ENCODE measurements at regions not wholly inside any gene's neighbourhood (a gene's known extent, or its start where the extent isn't known, plus 50 kb on each side); places are given as distances from the start of the nearest gene placed in this dataset.
"Not testable (repeated sequence)": the region's sequence is repeated elsewhere in the genome, so short reads cannot be mapped to it uniquely, and the experiment has no call there.

DNA sequence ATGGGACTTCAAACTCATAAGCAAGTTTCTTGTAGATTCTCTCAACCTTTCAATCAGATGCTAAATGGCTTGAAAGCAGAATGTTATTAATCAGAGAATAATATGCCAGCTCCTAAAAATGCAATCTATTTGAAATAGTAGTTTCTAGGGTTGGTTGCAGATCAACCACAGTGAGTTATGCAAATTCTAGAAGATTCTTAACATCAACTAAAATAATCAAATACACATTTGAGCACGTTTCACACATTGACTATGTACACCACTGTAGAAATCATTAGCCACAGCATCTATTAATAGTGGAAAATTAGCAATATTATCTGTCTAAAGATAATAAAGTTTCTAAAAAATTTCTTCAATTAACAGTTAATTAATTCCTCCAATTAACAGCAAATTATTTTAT lies 141.9 kb upstream of the GJE1 start:
- H3K36me3 Mint-ChIP-seq: no peaks in the 10 kb centered on the region
- no peaks in the 10 kb centered on the region for H3K4me1 Mint-ChIP-seq
- CTCF ChIA-PET: interaction anchor here (1.9 to 2.0 kb wide), 2 partner anchors 10 to 121 kb away, joined by 5 to 10 read pairs; no protein-coding TSS in a partner anchor
- no peak for DNase-seq
- H3K27ac Mint-ChIP-seq: no peak overlapping the region
- H3K9me3 Mint-ChIP-seq: no peaks in the 10 kb centered on the region
- no peaks in the 10 kb centered on the region for H3K27me3 Mint-ChIP-seq
- no peak overlapping the region for H3K4me3 Mint-ChIP-seq

DNA sequence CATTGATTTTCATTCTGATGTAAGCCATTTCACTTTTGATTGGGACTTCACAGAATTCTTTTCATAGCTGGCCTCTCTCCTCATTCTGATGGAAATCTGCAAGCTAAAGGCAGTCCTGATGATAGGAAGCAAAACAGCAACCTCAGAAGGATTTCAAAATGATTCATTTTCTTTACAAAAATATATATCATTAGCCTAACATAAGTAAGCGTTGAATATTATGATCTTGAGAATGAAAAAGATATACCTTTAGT lies 143.1 kb upstream of the GJE1 start:
- no peaks in the 10 kb centered on the region for H3K4me1 Mint-ChIP-seq
- H3K27me3 Mint-ChIP-seq: no peaks in the 10 kb centered on the region
- H3K9me3 Mint-ChIP-seq: no peaks in the 10 kb centered on the region
- DNase-seq: no peak
- no peaks in the 10 kb centered on the region for H3K36me3 Mint-ChIP-seq
- CTCF ChIA-PET: interaction anchor here (0.6 to 2.0 kb wide), 9 partner anchors 8 to 218 kb away, joined by 3 to 10 read pairs (median 3); no protein-coding TSS in a partner anchor
- H3K27ac Mint-ChIP-seq: no peak overlapping the region
- H3K4me3 Mint-ChIP-seq: no peak overlapping the region

DNA sequence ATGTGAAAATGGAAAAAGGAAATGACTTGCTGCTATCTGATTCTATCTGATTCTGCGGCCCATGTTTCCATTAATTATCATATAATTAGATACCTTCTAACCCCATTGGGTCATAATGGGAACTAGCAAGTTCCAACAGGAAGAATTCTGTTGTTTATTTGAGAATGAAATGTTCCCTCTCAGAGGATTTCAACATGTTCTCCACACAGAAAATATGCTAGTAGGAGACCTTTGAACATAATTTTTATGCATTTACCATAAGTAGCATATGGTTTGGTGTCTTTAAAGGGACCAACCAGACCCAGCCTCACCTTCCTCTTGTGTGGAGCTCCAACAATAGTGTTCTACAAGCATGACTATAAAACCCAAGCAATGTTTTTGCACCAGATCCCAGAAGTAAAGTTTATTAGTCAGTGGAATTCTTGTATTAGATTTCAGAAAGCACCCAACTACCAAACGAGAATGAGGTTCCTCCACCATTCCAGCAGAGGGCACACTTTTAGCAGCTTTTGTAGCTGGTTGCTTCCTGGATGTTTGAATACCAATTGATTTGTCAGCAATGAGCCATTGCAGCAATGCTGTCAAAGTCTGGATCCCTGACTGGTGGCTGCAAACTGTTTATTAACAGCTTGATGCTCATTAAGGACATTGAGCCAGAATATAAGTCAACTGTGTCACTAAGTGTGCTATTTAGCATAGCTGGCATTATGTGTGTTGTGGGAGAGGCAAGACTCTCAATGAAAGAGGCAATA lies 143.6 kb upstream of the GJE1 start:
- Mint-ChIP-seq H3K4me1 (no peaks in the 10 kb centered on the region), H3K27me3 (no peaks in the 10 kb centered on the region), H3K4me3 (no peak overlapping the region), H3K27ac (no peak overlapping the region), H3K36me3 (no peaks in the 10 kb centered on the region), H3K9me3 (no peaks in the 10 kb centered on the region)
- CTCF ChIA-PET: interaction anchor here (0.6 to 2.0 kb wide), 9 partner anchors 8 to 218 kb away, joined by 3 to 10 read pairs (median 3); no protein-coding TSS in a partner anchor
- DNase-seq: peak; percentile 40

DNA sequence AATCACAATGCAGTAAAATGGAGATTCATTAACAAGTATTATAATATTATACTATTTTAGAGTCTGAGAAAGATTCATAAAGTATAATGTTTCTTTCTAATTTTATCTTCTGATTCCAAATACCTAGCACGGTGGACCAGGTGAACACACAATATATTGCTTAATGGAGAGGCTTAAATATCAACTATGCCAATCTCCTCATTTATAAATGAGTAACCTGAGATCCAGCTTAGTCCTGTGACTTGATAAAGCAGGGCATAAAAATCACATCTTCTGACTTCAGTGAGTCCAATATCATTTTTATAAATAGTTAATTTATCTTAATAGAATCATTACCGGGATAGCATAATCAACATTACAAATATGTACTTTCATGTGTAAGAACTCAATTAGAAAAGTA lies 144.4 kb upstream of the GJE1 start:
- no peak overlapping the region for H3K4me3 Mint-ChIP-seq

DNA sequence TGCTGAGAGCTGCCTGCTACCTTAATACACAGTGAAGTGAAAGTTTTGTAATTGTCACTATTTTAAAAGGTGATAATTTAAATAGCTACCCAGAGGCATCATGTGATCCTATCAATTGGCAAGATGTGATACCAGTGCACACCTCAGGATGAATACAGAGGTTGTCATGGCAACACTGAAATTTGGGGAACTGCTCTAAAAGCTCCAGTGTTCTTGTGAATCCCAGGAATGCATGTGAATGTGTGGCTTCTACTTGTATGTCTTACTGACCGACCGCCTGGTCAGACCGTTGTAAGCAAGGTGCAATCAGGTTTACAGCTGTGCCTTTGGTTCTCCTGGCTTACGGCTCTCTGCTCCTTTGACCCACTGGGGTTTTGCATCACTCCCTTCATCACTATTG lies 146.3 kb upstream of the GJE1 start:
- no peak overlapping the region for H3K27ac Mint-ChIP-seq
- no peaks in the 10 kb centered on the region for H3K4me1 Mint-ChIP-seq
- no peaks in the 10 kb centered on the region for H3K36me3 Mint-ChIP-seq
- H3K9me3 Mint-ChIP-seq: no peaks in the 10 kb centered on the region
- H3K4me3 Mint-ChIP-seq: no peak overlapping the region
- no peak for DNase-seq
- H3K27me3 Mint-ChIP-seq: no peaks in the 10 kb centered on the region
- CTCF ChIA-PET: no interaction called here

More for the DNA sequence above, 144.4 kb upstream of the GJE1 start:
- Mint-ChIP-seq H3K27ac (no peak overlapping the region), H3K36me3 (no peaks in the 10 kb centered on the region), H3K27me3 (no peaks in the 10 kb centered on the region), H3K9me3 (no peaks in the 10 kb centered on the region), H3K4me1 (no peaks in the 10 kb centered on the region)
- CTCF ChIA-PET: no interaction called here
- DNase-seq: no peak

DNA sequence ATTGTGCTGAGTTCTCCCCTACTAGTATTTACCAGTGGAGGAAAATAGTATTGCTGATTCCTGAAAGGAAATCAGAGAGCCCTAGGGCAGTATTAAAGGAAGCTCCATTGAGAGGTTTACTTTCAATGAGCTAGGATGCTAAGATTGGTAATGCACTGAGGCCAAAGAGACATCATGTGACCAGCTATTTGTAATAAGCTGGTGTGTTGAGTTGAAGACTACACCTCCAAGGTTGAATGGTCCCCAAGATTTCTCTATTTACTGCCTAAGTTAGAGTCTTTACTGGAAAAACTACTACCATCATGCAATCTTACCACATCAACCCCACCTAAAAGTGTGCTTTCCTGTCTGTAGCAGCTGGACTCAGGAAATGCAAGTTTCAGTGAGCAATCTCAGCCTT lies 151.5 kb upstream of the GJE1 start:
- Mint-ChIP-seq H3K36me3 (no peaks in the 10 kb centered on the region), H3K27me3 (no peaks in the 10 kb centered on the region), H3K9me3 (no peaks in the 10 kb centered on the region), H3K27ac (no peak overlapping the region), H3K4me1 (no peaks in the 10 kb centered on the region), H3K4me3 (no peak overlapping the region)
- CTCF ChIA-PET: interaction anchor here (1.2 kb wide), 1 partner anchor 9 kb away, joined by 5 read pairs; no protein-coding TSS in a partner anchor
- no peak for DNase-seq

DNA sequence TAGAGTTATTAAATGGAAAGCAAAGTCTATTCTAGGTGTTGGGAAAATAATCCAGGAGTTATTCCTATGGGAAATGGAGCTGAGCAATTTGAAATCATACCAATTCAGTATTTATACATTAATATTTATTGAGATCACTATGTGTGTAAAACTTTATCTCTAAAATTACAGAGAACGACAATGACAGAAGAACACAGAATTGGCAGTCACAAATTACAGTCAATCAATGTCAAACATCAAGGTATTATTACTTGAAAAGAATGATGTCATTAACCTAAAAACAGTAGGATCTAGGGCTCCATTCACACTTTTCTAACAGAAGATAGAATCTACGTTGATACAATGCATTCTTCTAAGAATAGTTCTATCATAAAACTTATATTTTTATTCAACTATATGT lies 154.9 kb upstream of the GJE1 start:
- Mint-ChIP-seq H3K27ac (no peak overlapping the region), H3K36me3 (no peaks in the 10 kb centered on the region), H3K4me3 (no peak overlapping the region), H3K27me3 (no peaks in the 10 kb centered on the region), H3K4me1 (no peaks in the 10 kb centered on the region), H3K9me3 (no peaks in the 10 kb centered on the region)
- no peak for DNase-seq
- CTCF ChIA-PET: no interaction called here

DNA sequence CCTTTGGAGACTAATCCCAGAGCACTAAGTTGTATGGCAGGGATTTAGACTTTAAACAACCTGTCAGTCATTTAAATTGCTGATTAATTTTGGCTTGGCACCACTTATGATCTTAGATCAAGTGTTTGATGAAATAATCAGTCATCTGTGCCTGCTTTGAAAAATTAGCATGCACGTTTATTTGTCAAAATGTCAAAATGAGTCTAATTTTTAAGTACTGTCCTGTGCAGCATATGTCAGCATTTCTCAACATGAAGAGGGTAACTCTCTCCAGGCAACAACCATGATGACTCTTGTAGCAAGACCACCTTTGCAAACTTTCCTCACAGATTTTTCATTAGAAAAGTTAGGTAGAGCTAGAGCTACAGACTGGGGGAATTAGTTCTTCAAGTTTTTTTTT lies 155.7 kb upstream of the GJE1 start:
- no peaks in the 10 kb centered on the region for H3K9me3 Mint-ChIP-seq
- DNase-seq: no peak
- CTCF ChIA-PET: no interaction called here
- H3K36me3 Mint-ChIP-seq: no peaks in the 10 kb centered on the region
- H3K4me3 Mint-ChIP-seq: no peak overlapping the region
- H3K27ac Mint-ChIP-seq: no peak overlapping the region
- H3K27me3 Mint-ChIP-seq: no peaks in the 10 kb centered on the region
- H3K4me1 Mint-ChIP-seq: no peaks in the 10 kb centered on the region

DNA sequence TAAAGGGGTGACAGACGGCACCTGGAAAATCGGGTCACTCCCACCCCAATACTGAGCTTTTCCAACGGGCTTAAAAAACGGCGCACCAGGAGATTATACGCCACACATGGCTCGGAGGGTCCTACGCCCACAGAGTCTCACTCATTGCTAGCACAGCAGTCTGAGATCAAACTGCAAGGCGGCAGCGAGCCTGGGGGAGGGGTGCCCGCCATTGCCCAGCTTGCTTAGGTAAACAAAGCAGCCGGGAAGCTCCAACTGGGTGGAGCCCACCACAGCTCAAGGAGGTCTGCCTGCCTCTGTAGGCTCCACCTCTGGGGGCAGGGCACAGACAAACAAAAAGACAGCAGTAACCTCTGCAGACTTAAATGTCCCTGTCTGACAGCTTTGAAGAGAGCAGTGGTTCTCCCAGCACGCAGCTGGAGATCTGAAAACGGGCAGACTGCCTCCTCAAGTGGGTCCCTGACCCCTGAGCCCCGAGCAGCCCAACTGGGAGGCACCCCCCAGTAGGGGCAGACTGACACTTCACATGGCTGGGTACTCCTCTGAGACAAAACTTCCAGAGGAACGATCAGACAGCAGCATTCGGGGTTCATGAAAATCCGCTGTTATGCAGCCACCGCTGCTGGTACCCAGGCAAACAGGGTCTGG lies 162.8 kb upstream of the GJE1 start:
- H3K27me3 Mint-ChIP-seq, DNase-seq, CTCF ChIA-PET, H3K4me3 Mint-ChIP-seq, H3K4me1 Mint-ChIP-seq, H3K27ac Mint-ChIP-seq, H3K9me3 Mint-ChIP-seq, H3K36me3 Mint-ChIP-seq: not testable (repeated sequence)

DNA sequence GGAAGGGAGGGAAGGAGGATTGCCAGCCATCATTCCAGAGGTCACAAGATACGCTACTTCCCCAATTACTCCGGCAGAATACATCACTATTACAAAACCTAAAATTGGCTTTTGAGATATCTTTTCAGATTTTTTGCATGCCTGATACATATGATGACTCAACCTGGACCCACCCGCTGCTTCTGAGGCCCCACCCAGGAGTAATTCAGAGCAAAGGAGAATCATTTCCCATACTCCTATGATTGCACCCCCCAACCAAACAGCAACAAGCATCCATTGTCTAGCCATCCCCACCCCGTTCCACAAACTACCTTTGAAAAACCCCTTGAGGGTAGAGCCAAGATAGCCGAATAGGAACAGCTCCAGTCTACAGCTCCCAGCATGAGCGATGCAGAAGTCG lies 163.5 kb upstream of the GJE1 start:
- no peak overlapping the region for H3K27ac Mint-ChIP-seq
- CTCF ChIA-PET: no interaction called here
- no peaks in the 10 kb centered on the region for H3K4me1 Mint-ChIP-seq
- DNase-seq: no peak
- no peak overlapping the region for H3K4me3 Mint-ChIP-seq
- no peaks in the 10 kb centered on the region for H3K36me3 Mint-ChIP-seq
- peaks cover 1% of the 10 kb centered on the region for H3K9me3 Mint-ChIP-seq
- no peaks in the 10 kb centered on the region for H3K27me3 Mint-ChIP-seq

DNA sequence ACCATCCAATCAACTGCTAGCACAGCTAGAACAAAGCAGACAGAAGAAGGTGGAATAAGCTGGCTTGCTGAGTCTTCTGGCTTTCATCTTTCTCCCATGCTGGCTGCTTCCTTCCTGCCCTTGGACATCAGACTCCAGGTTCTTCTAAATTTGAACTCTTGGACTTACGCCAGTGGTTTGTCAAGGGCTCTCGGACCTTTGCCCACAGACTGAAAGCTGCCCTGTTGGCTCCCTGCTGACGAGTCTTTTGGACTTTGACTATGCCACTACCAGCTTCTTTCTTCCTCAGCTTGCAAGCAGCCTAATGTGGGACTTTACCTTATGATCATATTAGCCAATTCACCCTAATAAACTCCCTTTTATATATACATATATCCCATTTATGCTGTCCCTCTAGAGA lies 164.1 kb upstream of the GJE1 start:
- H3K9me3 Mint-ChIP-seq: peaks cover 1% of the 10 kb centered on the region
- no peaks in the 10 kb centered on the region for H3K27me3 Mint-ChIP-seq
- no peaks in the 10 kb centered on the region for H3K36me3 Mint-ChIP-seq
- H3K27ac Mint-ChIP-seq: no peak overlapping the region
- DNase-seq: no peak
- no peaks in the 10 kb centered on the region for H3K4me1 Mint-ChIP-seq
- CTCF ChIA-PET: no interaction called here
- H3K4me3 Mint-ChIP-seq: no peak overlapping the region

DNA sequence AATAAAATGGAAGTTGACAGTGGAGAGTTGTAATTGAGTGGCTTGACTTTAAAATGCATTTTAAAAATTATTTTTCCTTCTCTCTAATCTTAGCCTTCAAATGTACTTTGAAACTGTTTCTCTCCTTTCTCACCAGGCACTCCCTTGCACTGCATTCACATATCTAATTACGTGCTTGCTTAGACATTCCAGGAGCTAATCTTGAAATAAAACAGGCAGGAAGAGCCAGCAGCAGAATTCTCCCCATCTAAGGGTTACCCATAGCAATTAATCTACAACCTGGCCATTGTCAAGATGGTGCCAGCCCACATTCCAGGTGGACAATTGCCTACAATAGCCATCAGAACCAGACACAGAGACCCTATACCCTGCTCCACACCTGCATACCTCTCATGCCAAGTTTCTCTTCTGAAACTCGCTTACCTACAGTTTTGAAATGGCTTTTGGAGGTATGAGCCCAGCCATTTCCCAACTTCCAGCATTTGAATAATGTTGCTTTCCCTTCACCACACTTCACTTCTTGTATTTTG lies 167.6 kb upstream of the GJE1 start:
- DNase-seq: no peak
- Mint-ChIP-seq H3K4me1 (no peaks in the 10 kb centered on the region), H3K36me3 (no peaks in the 10 kb centered on the region), H3K27me3 (no peaks in the 10 kb centered on the region), H3K27ac (no peak overlapping the region), H3K4me3 (no peak overlapping the region), H3K9me3 (peaks cover 1% of the 10 kb centered on the region)
- CTCF ChIA-PET: no interaction called here

DNA sequence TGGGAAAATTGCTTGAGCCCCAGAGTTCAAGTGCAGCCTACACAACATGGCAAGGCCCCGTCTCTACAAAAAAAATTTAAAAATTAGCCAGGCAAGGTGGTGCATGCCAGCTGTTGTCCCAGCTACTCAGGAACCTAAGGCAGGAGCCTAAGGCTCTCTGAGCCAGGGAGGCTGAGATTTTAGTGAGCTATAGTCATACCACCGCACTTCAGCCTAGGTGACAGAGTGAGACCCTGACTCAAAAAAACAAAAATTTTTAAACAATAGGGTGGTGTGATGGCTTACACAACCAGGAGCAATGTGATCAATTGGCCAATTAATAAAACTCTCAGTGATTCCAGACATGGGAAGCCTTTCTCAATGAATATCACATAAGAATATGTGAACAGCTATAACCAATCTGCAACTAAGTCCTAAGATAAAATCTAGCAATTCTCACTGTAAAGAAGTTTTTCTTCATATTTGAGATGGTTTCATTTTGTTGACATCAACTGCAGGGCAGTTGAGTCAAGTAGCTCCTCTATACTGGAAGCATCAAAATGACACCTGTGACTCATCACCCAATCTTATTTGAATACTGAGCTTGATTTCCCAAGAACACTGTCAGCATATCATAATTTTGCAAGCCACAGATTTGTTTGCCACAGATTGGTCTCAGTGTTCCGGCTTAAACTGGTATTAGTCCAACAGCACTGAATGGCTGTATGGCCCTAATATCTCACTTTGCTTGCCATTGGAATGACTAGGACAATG lies 169.0 kb upstream of the GJE1 start:
- H3K4me3 Mint-ChIP-seq: no peak overlapping the region
- H3K27me3 Mint-ChIP-seq: no peaks in the 10 kb centered on the region
- DNase-seq: no peak
- H3K36me3 Mint-ChIP-seq: no peaks in the 10 kb centered on the region
- CTCF ChIA-PET: no interaction called here
- H3K27ac Mint-ChIP-seq: no peak overlapping the region
- H3K9me3 Mint-ChIP-seq: no peaks in the 10 kb centered on the region
- no peaks in the 10 kb centered on the region for H3K4me1 Mint-ChIP-seq

DNA sequence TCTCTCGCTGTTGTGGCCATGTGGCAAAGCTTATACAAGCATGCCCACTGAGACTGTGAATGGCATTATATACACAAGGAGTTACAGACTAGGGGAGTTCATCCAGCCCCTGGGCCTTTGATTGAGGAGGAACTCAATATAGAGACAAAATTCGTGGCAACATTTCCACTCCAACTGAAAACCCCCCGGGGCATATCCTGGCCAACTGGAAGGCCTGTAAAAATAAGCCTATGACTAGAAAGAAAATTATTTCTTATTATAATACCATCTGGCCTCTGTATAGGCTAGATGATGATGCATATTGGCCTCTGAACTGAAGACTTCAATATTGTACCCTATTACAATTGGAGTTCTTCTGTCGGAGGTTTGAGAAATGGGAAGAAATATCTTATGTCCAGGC lies 175.5 kb upstream of the GJE1 start:
- Mint-ChIP-seq H3K27ac (no peak overlapping the region), H3K27me3 (no peaks in the 10 kb centered on the region), H3K4me1 (no peaks in the 10 kb centered on the region), H3K9me3 (peaks cover 14% of the 10 kb centered on the region), H3K4me3 (no peak overlapping the region), H3K36me3 (no peaks in the 10 kb centered on the region)
- CTCF ChIA-PET: no interaction called here
- no peak for DNase-seq

DNA sequence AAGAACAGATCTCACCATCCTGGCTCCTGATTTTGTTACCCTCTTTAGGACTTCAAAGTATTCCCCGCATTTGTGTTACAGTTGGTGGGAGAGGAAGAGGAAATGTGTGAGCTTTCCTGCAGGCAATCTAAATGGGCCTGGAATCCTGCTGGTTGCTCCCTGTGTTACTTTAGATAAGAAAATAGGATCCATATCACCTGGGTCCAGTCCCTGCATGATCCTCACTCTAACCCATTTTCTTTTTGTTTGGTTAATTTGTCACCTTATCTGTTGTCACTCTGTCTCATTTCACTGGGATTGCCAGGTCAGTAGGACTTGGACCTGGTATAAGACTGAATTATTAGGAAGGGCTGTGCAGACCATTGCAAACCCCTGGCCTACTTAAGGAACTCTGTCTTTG lies 175.9 kb upstream of the GJE1 start:
- H3K4me3 Mint-ChIP-seq: no peak overlapping the region
- DNase-seq: no peak
- no peaks in the 10 kb centered on the region for H3K27me3 Mint-ChIP-seq
- H3K9me3 Mint-ChIP-seq: peaks cover 18% of the 10 kb centered on the region
- CTCF ChIA-PET: no interaction called here
- H3K27ac Mint-ChIP-seq: no peak overlapping the region
- H3K4me1 Mint-ChIP-seq: no peaks in the 10 kb centered on the region
- H3K36me3 Mint-ChIP-seq: no peaks in the 10 kb centered on the region
